H1 (cell line): ENCODE measurements at regions not wholly inside any gene's neighbourhood (a gene's known extent, or its start where the extent isn't known, plus 50 kb on each side); places are given as distances from the start of the nearest gene placed in this dataset.

Experiments
- CHD7 ChIP-seq: fragments of 300-600 bp; sonication (generic); IDR thresholded peaks from 2 replicates; pipeline ENCODE4 v1.7.1; 2012; ENCODE audit warnings: low read length, moderate library complexity, mild to moderate bottlenecking, inconsistent platforms; ENCODE audit not compliant: insufficient replicate concordance
- KDM5A ChIP-seq: fragments of 200-600 bp; IDR thresholded peaks from 2 replicates; pipeline ENCODE4 v1.7.1; 2012; ENCODE audit warnings: mild to moderate bottlenecking, low read length, inconsistent platforms, mixed read lengths

- TF ChIP-seq CHD7 (no peak), KDM5A (no peak)
Observed at GRCh38 chr11:46212720-46213119, 64.7 kb upstream of the CREB3L1 start (continued).
